ENCODE measurements at regions not wholly inside any gene's neighbourhood (a gene's known extent, or its start where the extent isn't known, plus 50 kb on each side); places are given as distances from the start of the nearest gene placed in this dataset.

DNA sequence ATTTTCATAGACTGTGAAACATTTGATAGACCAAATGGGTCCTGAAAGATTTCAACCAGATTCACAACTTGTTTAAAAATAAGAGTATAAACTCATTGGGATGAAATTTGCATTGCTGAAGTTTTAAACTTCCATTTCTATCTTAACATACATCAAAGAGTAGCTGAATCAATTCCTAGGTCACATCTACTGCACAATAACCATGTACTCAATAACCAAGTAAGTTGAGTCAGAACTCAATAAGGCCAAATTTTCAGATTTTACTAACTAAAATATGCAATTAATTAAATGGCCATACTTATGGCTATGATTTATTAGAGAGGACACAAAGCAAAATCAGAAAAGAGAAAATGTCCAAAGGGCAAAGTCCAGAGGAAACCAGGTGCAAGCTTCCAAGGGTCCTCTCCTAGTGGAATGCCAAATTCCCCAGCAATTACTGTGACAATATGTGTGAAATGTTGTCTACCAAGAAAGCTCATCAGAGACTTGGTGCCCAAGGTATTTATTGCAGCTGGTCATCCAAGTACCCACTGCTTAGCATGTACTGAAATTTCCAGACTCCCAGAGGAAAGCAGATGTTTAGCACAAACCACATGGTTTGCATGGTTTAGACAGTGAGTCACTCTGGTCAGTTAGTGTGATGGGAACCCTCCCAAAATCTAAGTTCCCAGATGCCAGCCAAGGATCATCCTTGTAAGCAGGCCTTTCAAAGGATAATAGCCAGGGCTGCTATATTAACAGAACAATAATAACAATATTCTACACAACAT is 238.9 kb downstream of the IPMK start:
- Histone ChIP-seq H3K27ac (ENCODE audit: control insufficient read depth, insufficient read depth, low read length) (no peak overlapping the region), H3K4me1 (ENCODE audit: control insufficient read depth, extremely low read depth, insufficient read depth, low read length) (peaks cover 11% of the 10 kb centered on the region), H3K36me3 (ENCODE audit: control insufficient read depth in 2 of 2, extremely low read depth in 1 of 2, insufficient read depth in 2 of 2, low read length in 2 of 2) (no peaks in the 10 kb centered on the region), H3K27me3 (ENCODE audit: control insufficient read depth, extremely low read depth, insufficient read depth, low read length) (no peaks in the 10 kb centered on the region), H3K9me3 (ENCODE audit: control insufficient read depth, low read depth, low read length) (no peaks in the 10 kb centered on the region), H3K4me2 (ENCODE audit: control insufficient read depth, extremely low read depth, insufficient read depth, low read depth, low read length) (no peak overlapping the region), H3K9me1 (ENCODE audit: control insufficient read depth, extremely low read depth, insufficient read depth, low read length) (no peaks in the 10 kb centered on the region), H3K9ac (ENCODE audit: control insufficient read depth, extremely low read depth, insufficient read depth, low read length) (no peak overlapping the region), H3K4me3 (ENCODE audit: control insufficient read depth in 2 of 3, extremely low read depth in 1 of 3, insufficient read depth in 2 of 3, low read depth in 1 of 3, low read length in 3 of 3) (no peak overlapping the region), H3K79me2 (ENCODE audit: control insufficient read depth, insufficient read depth, low read length) (no peaks in the 10 kb centered on the region), H4K20me1 (ENCODE audit: control insufficient read depth, extremely low read depth, insufficient read depth, low read length) (no peaks in the 10 kb centered on the region), H2AFZ (ENCODE audit: control insufficient read depth, low read length) (no peak overlapping the region)
- DNase-seq (ENCODE audit: low read depth, low spot score) (peak; percentile 25), FAIRE-seq (peak; percentile 94)
- TF ChIP-seq, protein P1, sequence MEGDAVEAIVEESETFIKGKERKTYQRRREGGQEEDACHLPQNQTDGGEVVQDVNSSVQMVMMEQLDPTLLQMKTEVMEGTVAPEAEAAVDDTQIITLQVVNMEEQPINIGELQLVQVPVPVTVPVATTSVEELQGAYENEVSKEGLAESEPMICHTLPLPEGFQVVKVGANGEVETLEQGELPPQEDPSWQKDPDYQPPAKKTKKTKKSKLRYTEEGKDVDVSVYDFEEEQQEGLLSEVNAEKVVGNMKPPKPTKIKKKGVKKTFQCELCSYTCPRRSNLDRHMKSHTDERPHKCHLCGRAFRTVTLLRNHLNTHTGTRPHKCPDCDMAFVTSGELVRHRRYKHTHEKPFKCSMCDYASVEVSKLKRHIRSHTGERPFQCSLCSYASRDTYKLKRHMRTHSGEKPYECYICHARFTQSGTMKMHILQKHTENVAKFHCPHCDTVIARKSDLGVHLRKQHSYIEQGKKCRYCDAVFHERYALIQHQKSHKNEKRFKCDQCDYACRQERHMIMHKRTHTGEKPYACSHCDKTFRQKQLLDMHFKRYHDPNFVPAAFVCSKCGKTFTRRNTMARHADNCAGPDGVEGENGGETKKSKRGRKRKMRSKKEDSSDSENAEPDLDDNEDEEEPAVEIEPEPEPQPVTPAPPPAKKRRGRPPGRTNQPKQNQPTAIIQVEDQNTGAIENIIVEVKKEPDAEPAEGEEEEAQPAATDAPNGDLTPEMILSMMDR (optimal IDR thresholded peaks at IDR 0.05 in 1 of 3, IDR thresholded peaks at IDR 0.05 in 1 of 3, conservative IDR thresholded peaks at IDR 0.05 in 1 of 3; ENCODE audit: extremely low read depth in 1 of 3, insufficient read depth in 2 of 3, low read length in 3 of 3), result no peak
- dilution Hi-C loops (cut with MboI; ENCODE audit: extremely low pct_ligation_motif_present, low sequenced_read_pairs), result no loop called here

DNA sequence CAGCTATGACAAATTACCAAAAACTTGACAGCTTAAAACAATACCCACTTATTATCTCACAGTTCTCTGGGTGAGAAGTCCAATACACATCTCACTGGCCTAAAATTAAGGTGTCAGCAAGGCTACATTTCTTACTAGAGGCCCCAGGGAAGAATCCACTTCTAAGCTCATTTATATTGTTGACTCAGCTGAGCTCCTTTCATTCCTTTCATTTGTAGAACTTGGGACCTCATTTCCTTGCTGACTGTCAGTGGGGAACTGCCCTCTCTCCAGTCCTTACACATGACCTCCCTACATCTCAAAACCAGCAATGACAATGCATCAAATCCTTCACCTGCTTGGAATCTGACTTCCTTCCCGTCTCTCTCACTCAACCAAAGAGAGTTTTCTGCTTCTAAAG is 240.3 kb downstream of the IPMK start:
- Histone ChIP-seq H3K9me3 (ENCODE audit: control insufficient read depth, low read depth, low read length) (no peaks in the 10 kb centered on the region), H4K20me1 (ENCODE audit: control insufficient read depth, extremely low read depth, insufficient read depth, low read length) (no peaks in the 10 kb centered on the region), H3K27ac (ENCODE audit: control insufficient read depth, insufficient read depth, low read length) (no peak overlapping the region), H2AFZ (ENCODE audit: control insufficient read depth, low read length) (no peak overlapping the region), H3K4me2 (ENCODE audit: control insufficient read depth, extremely low read depth, insufficient read depth, low read depth, low read length) (no peak overlapping the region), H3K36me3 (ENCODE audit: control insufficient read depth in 2 of 2, extremely low read depth in 1 of 2, insufficient read depth in 2 of 2, low read length in 2 of 2) (no peaks in the 10 kb centered on the region), H3K79me2 (ENCODE audit: control insufficient read depth, insufficient read depth, low read length) (no peaks in the 10 kb centered on the region), H3K9me1 (ENCODE audit: control insufficient read depth, extremely low read depth, insufficient read depth, low read length) (no peaks in the 10 kb centered on the region), H3K9ac (ENCODE audit: control insufficient read depth, extremely low read depth, insufficient read depth, low read length) (no peak overlapping the region), H3K4me1 (ENCODE audit: control insufficient read depth, extremely low read depth, insufficient read depth, low read length) (peaks cover 19% of the 10 kb centered on the region), H3K27me3 (ENCODE audit: control insufficient read depth, extremely low read depth, insufficient read depth, low read length) (no peaks in the 10 kb centered on the region), H3K4me3 (ENCODE audit: control insufficient read depth in 2 of 3, extremely low read depth in 1 of 3, insufficient read depth in 2 of 3, low read depth in 1 of 3, low read length in 3 of 3) (no peak overlapping the region)
- FAIRE-seq, result no peak
- dilution Hi-C loops (cut with MboI; ENCODE audit: extremely low pct_ligation_motif_present, low sequenced_read_pairs), result no loop called here
- no peak for TF ChIP-seq EZH2 (IDR thresholded peaks at IDR 0.05; ENCODE audit: low read length)
- TF ChIP-seq, protein P1 (optimal IDR thresholded peaks at IDR 0.05 in 1 of 3, IDR thresholded peaks at IDR 0.05 in 1 of 3, conservative IDR thresholded peaks at IDR 0.05 in 1 of 3; ENCODE audit: extremely low read depth in 1 of 3, insufficient read depth in 2 of 3, low read length in 3 of 3), result no peak
- no peak for DNase-seq (ENCODE audit: low read depth, low spot score)

Data from keratinocyte (primary cell).